NCI-H187 (cell line): ENCODE measurements at regions not wholly inside any gene's neighbourhood (a gene's known extent, or its start where the extent isn't known, plus 50 kb on each side); places are given as distances from the start of the nearest gene placed in this dataset.

Experiments
- DNase-seq, 2 experiments: peaks; one replicate each; lab custom pipeline; 2025; lab: John Stamatoyannopoulos, UW

DNA sequence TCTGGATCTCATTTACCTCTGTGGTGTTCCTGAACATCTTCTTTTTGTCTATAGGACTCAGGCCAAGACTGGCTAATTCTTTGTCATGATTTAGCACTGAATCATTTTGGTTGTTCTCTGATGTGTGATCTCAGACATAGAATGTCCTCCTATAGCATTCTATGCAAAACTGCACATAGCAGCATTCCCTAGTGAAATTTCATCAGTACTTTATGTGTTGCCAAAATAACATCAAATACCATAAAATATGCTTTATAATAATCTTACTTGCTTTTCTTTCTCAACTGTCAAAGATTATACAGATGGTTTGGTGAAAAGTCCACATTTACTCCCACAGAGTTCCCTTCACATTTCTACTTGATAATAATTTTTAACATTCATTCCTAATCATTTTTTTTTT lies 115.7 kb upstream of the MPDZ start:
- DNase-seq, result no peak

DNA sequence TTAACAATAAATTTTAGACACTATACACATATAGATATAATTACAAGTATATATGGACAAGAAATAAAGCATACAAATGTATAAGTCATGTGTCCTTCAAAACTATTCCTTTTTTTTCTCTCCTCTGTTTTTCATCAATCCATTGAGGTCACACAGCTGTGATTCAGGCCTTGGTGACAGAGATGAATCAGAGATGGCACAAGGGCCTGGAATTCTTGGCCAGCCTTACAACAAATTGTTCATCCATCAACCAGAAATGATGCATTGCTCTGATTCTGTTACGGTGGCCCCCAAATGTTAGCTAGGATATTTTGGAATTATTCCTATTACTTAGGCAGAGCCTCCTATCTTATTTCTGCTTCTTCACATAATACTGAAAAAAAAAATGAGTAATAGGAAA lies 108.7 kb upstream of the MPDZ start:
- no peak for DNase-seq

GRCh38 chr9:13387734-13388067 lies 108.2 kb upstream of the MPDZ start:
- DNase-seq, result no peak

DNA sequence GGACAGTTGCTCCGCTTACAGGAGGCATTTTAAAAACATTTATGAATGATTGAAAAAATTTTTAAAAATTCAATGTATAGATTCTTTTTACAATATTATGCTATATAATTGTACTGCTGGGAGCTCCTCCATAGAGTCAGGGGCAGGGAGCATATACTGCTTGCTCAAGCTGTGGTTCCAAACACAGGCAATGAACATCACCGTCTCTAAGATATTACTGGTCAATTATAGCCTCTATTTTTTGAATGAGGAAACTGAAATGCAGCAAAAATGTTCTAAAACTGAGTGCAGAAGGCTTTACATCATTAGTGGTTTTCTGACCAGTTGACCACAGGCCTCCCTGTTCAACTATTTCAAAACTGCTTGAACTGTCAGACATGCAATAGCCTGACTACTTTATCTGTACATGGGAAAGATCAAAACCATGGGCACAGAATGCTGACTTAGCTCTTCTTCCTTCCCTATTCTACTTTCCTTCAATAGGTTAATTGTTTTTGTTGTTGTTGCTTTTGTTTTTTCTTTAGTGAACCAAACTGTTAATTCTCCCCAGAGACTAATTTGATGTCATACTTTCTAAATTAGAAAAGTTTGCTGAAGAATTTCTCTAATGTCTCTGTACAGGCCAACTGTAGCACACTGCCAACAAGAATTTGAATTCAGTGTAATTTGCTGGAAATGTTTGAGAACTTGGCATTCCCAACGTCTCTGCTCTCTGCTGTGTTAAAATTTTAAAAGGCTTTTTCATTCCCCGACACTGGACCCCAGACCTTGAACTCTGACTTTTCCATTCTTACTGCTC lies 107.6 kb upstream of the MPDZ start:
- no peak for DNase-seq

GRCh38 chr9:13386316-13386715 lies 106.8 kb upstream of the MPDZ start:
- no peak for DNase-seq

GRCh38 chr9:13383855-13384254 lies 104.4 kb upstream of the MPDZ start:
- no peak for DNase-seq

- no peak for DNase-seq
These were observed 103.7 kb upstream of the MPDZ start for GRCh38 chr9:13383216-13383615.

DNA sequence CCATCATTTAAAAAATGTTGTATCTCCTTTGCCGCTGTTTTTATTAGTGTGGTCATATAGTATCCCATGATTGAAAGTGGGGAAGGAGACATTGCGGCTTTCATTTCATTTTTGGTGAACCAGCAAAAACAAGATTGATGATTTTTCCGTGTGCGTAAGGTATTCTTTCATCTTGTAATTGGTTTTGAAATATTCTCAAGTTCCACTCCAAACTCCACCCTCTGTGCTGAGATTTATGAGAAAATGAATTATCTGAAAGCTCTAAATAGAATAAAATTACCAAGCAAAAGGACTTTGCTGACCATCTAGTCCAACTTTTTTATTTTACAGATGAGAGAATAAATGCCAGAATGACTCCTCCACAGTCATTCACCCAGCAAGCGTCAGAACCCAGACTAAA lies 103.1 kb upstream of the MPDZ start:
- no peak for DNase-seq

DNA sequence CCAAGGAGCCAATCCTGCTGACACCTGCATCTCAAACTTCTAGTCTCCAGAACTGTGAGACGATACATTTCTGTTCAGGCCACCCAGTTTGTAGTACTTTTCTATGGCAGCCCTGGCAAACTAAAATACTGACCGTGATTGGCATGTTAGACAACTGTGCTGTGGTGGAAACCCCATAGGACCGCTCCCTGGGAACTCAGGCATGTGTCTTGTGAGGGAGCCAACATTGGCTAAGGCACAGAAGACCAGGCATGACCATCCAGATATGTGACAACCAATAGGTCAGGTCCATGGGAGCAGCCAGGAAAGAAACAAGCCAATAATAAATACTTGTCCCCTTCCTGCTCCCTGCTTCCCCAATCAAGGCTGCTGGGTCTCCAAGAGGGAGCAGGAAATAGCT lies 101.4 kb upstream of the MPDZ start:
- no peak for DNase-seq

DNA sequence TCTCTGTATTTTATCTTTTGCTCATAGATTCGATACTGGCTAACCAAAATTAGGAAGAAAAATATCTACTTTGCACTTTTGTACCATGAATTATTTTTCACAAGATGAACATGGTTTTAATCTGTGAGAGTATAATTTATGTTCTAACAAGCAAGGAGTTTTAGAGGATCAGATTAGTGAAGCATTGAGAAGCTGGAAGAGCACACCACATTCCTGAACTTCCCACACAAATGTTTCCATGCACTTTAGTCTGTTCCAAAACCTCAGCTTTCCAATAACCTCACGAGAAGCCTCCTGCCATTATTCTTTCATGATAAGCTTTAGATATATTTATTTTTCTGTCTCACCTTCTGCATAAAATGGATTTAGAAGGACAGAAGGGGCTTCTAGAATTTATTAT lies 98.7 kb upstream of the MPDZ start:
- no peak for DNase-seq

DNA sequence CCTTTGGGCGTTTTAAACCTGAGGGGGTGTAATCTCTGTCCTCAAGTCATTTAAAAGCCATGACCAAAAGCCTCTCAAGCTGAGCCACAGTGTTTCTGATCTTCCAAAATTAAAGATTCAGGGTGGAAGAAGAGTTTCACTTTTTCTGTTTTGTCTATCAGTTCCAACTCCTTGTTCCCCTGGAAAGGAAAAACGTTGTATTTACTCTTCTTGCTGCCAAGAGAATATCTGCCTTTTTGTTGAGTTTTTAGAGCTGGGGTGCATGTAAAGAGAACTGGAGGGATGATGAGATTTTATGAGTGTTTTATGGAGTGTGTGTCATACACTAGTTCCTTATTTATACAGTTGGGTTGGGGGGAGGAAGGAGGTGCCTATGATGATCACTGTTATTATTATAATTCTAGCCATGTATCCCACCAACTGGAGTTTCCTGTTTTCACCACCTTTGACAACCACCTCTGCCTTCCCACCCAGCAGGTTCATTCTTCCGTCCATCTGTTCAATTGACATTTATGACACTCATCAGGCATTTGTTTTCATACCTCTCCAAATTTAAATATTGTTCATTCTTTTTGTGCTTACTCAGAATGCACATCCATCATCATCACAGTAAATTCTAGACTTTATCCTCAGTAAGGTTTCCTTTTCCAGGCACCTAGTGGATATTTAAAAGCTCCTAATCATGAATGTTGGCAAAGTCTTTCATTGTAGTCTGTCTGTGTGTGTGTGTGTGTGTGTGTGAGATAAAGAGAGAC lies 97.9 kb upstream of the MPDZ start:
- DNase-seq, result no peak

DNA sequence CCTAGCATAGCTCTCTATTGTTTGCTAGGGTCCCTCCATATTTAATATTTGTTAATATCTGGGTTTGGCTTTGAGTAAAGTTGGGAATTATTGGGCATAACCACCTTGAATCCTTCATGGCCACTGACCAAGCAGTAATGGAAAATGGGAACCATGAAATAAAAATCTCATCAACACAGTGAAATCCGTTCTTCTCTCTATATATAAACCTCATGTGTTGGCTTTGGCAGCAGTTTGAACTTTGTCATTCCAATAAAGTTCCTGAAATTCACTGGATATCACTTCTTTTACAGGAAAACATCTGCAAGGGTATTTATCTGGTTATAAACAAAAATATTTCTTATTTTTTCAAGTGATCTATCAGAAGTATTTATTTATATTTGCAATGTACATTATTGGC lies 93.0 kb upstream of the MPDZ start:
- no peak for DNase-seq

DNA sequence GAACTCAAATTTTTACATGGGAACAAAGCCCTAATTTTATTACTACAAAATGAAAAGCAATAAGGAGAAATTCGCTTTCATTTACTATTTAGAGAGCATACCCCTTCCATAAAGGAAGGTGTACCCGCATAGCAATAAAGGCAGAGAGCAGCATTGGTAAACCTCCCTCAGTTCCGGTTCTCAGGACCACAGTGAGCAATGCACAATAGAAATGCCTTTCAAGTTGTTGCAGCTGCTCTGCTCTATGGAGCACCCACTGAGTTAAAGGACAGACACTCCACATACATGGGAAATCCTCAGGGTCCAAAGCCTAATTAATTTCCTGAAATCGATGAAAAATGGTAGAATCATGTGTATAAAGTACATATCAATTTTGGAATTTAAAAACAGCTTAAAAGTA lies 89.9 kb upstream of the MPDZ start:
- DNase-seq, result no peak

DNA sequence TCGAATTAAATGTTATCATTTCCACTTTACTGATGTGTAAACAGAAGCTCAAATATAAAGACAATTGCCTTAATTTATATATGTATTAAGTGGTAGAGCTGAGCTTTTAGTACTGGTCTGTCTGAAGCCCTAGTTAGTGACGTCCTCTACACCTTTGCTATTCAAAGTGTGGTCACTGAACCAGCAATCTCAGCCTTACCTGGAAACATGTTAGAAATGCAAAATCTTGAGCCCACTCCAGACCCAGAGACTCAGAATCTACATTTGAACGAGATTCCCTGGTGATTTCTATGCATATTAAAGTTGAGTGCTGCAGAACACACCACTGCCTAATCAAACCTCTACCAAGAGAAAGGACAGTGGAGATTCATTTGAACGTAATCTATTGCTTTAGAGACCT lies 88.3 kb upstream of the MPDZ start:
- DNase-seq, result no peak

DNA sequence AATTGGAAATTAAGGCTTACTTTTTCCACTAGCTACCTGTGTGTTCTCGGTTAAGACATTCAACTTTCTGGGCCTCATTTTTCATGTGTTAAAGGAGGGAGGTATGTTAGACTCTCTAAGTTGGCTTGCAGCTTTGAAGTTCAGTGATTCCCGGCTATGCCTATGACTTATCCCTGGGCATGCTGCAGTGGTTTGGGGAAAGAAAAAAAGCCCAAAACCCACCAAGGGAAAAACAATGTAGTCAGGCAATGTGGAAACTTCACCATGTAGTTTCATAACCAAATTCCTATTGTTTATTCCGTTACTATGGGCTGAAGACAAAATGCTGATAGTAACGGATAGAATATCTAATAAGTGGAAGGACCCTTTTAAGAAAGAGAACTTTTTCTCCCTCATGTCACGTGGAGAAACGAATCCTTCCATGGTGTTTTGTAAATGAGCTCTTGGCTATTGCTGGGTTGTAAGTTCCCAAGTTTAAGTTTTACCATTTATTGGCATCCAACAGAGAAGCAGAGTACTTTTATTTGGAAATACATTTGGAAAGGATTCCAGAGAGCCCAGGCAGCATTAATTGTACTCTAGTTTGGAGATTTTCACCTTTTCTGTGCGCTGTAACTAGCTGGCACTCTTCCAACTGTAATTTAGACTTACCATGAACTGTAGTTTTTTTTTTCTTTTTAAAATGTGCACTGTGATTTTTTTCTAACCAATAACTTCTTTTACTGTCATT lies 84.9 kb upstream of the MPDZ start:
- no peak for DNase-seq

DNA sequence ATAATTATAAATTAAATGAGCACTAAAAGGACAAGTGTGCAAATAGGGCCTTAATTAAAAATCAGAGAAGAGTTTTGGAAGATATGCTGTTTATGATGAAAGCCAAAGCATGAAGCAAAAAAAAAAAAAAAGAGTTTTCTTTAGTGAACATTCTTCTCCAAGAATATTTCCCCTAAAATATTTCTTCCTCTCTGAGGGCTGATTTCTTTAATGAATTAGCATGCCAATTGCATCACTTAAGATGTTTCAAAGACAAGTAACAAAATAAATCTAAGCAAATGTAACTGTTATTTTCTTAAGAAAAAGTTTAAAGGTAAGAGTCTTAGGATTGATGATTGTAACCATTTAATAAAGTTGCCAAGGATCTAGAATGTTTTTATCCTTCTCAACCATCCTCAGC lies 81.6 kb upstream of the MPDZ start:
- DNase-seq, result no peak

DNA sequence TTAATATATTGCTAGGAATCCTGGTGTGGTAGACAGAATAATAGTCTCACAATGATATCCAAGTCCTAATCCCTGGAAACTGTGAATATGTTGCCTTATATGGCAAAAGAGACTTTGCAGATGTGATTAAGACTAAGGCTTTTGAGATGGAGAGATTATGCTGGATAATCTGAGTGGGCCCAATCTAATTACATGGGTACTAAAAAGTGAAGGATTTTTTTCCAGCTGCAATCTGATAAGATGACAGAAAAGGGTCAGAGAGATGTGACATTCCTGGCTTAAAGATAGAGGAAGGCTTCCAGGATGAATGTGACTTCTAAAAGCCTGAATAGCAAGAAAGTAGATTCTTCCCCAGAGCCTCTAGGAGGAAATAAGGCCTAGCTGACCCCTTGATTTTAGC lies 80.7 kb upstream of the MPDZ start:
- DNase-seq, result no peak

- no peak for DNase-seq
These were observed 78.6 kb upstream of the MPDZ start for GRCh38 chr9:13358128-13358527.

GRCh38 chr9:13354733-13355132 lies 75.2 kb upstream of the MPDZ start:
- no peak for DNase-seq

- no peak for DNase-seq
These were observed 73.0 kb upstream of the MPDZ start for GRCh38 chr9:13352451-13352979.

GRCh38 chr9:13351778-13352386 lies 72.4 kb upstream of the MPDZ start:
- no peak for DNase-seq

- no peak for DNase-seq
These were observed 53.1 kb upstream of the MPDZ start for GRCh38 chr9:13332571-13332970.
